NCI-H345 (cell line): ENCODE measurements at regions not wholly inside any gene's neighbourhood (a gene's known extent, or its start where the extent isn't known, plus 50 kb on each side); places are given as distances from the start of the nearest gene placed in this dataset.

Source experiments
- DNase-seq: peaks from one replicate; lab custom pipeline; 2025; lab: John Stamatoyannopoulos, UW

DNA sequence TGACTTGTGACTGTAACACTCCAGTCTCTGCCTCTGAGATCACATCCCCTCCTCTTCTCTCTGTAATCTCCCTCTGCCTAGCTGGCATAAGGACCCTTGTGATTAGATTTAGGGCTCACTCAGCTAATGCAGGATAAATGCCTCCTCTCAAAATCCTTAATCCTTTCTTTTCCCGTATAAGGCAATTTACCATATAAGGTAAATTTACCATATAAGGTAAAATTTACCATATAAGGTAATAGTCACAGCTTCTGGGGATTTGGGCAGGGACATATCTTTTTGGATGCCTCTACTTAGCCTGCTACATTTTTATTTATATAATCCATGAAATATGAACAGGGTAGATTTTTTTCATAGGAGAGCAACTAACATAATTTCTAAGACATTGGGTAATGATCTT is 318.0 kb upstream of the PUM3 start:
- no peak for DNase-seq

DNA sequence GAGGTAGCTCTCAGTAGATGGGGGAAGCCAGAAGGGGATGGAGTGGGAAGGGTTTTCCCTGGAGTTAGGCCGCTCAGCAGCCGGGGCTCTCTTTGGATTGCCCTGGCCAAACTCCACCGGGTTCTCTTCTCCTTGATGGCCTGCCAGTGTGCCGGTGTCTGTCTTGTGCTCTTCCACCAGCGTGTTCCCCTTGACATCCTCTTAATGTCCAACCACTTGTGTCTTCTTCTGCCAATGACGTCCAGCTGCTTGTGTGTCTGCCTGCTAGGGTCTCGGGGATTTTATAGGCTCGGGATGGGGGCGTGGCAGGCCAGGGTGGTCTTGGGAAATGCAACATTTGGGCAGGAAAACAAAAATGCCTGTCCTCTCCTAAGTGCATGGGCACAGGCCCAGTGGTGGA is 313.1 kb upstream of the PUM3 start:
- no peak for DNase-seq

DNA sequence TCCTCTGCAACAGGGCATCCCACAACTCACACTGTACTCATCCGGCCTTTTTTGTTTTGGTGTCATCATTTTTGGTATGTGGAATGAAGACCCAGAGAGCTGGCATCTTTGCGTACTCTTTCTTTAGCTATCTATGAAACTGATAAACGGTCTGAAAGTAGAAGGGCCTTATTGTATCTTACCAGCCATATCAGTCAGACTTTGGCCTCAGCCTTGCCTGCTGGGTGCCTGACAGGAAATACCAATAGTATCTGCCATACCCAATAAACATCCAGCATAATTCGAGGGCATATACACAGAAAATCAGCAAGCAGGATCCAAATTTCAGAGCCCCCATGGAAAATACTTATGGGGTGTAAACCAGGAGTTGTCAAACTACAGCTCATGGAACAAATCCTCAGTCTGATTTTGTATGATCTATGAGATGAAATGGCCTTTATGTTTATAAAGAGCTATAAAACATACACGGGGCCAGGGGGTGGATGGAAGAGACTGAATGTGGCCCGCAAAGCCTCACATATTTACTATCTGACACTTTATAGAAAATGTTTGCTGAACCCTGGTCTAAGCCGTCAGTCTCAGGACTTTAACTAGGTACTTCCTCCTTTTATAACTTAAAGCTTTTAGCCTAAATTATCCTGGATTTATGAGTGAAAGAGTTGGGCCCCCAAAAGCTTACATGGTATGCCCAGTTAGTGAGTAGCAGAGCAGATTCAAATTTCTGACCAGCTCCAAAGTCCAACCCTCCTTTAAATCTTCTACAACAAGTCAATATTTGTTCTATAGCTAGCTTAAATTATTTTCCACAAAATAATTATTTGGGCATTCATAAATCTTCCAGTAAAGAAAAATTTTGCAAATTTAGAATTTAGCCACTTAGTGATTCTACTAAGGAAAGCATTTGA is 308.0 kb upstream of the PUM3 start:
- no peak for DNase-seq

DNA sequence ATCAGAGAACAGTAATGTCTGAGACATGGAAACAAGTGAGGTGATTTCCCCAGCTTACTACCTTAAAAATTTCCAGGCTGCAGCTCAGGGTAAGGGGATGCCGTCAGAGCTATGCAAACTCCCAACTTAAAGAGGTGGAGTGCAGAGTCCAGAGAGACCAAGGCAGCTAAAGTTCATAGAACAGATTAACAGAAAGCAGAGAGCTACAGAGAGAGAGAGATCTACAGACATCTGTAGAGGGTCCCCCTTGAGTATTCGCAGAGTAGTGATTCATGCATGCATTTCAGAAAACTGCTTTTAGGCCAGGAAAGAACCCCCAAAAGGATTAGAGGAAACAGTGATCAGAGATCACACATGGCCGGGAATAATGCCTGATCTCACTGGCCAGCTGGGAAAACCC is 306.2 kb upstream of the PUM3 start:
- DNase-seq: no peak

DNA sequence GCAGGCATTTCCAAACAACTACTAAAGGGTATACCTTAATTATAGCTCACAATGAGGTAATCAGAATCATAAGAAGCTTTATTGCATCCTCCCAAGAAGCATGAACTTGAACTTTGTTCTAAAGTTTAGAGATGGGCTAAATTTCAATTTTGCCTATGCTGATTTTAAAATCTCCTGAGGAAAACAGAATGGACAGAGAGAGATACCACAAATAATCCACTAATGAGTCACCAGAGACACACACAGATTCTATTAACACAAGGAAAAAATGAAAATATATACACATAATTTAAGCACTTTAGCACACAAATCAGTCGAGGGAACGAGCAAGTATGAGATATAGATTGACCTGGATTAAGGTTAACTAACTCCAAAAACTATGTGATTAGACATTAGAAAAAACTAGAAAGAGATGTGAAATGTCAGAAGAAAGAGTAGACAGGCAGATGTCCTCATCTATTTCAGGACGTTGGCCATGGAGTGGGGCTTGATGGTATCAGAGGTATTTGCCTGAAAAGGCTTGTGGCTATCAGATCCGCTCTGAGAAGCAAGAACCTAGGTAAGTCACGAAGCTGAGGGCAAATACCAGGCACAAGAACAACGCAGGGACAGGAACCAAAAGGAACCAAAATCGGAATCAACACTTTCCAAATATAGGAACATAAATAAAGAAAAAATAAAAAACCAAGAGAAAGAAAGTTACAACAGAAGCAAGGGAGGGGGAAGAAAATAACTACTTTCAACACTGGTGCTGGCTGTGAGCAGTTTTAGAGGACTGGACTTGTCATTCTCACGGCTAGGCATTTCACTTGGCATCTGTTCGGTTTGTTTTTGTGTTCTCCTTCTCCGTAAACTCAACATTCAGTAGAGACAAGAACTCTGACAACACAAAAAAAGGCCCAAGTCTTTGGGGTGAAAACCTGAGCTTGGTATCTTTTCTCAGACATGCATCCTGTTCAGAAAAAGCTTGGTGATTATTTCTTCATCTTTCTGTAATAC is 294.6 kb upstream of the PUM3 start:
- DNase-seq: no peak

DNA sequence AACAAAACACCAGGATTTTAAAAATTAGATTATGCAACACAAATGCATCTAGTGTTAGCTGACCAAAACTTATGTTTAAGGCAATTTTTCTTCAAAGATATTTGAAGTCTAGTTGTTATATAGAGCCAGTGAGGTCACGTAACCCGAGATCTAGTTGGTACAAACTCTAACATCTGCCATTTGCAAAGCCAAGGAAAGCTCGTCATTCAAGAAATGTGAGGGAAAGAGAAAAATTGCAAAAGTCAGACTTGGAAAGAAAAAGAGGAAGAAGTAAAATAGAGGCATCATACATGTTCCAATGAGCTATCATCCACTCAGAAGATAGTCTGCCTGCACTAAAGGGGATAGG is 293.4 kb upstream of the PUM3 start:
- DNase-seq: no peak

DNA sequence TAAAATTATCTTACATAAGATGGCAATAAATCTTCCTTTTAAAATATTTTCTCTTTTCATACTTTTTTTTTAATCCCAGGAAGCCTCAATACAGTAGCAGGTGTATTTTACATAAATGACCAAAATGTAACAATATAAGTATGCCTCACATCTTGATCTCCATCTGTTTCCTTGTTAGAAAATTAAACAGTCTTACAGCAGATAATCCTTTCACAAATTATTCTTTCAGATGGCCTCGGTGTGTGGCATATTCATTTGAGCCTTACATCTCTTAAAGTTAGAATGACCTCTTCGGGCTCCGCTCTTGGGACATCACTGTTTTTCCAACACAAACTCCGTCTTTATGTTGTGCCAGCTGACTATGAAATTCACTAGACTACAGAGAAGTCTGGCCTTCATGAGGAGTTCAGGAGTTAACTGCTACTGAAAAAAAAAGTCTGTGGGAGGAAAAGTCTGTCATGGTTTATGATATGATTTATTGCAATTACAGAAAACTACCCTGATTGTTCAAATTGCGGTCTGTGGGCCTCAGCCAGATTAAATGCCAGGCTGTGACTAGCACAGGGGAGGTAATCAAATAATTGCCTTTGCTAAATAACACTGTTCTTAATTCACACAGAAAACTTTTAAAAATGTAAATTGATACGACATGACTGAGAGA is 292.9 kb upstream of the PUM3 start:
- no peak for DNase-seq

DNA sequence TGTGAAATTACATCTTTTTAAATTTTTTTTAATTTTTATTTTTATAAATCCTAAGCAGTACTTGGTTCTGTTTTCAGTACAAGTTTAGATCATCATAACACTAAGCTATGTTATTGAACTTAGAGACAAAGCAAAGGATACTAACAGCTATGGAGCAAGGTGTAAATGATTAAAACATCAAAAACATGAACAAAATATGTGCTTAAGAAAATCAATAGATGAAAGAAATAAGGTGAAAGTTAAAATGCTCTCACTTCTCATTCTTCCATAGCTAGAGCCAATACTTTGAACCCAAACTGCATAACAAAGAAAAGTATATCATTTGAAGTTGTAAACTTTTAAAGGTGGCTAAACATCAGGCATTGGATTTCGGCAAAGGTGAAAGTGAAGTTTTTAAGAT is 292.3 kb upstream of the PUM3 start:
- no peak for DNase-seq

DNA sequence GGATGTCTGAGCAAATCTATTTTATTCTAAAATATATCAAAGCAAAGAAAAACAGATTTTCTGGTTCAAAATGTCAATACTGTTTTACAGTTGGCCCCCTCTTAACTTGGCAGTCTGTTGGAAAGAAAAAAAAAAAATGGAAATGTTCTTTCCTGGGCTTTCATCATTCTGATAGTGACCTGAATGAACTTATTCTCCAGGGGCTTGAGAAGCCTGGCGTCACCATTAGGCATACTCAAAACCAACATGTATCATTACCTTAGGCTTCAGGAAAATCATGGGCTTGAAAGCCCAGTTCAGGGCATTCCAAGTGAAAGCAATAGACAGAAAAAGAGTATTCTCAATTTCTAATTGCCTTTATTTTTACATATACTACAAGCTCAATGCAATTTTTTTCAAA is 283.7 kb upstream of the PUM3 start:
- no peak for DNase-seq

DNA sequence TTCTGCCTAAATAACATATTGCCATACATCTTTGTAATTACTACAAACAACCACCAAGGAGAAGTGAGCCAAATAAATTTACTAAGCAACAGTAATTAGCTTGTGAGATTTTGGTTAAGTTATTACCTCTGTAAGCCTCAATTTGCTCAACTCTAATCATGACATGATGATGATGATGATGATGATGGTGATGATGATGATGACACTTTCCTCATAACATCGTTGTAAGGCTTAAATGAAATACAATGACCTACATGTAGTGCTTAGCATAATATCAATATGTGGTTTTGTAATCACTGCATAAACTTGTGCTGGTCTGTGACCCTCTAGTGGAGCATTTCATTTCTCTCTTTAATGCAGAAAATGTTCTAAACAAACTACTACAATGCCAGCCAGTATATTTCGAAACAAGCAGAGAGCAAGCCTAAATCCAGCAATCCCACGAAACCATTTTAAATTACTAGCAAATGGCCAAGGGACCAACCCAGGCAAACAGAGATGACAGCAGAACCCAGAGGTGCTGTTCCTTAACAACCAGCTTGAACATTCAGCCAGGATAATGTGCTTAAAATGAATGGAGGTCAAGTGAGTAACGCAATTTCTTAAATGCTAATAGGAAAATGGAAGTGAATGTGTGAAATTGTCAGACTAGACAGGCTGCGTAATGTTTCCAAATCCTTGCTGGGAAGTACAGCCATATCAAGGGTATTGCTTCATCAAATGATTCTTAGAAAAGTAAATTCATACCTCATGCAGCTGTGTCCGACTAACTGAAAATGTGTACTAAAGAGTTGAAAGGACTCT is 281.9 kb upstream of the PUM3 start:
- DNase-seq: no peak

DNA sequence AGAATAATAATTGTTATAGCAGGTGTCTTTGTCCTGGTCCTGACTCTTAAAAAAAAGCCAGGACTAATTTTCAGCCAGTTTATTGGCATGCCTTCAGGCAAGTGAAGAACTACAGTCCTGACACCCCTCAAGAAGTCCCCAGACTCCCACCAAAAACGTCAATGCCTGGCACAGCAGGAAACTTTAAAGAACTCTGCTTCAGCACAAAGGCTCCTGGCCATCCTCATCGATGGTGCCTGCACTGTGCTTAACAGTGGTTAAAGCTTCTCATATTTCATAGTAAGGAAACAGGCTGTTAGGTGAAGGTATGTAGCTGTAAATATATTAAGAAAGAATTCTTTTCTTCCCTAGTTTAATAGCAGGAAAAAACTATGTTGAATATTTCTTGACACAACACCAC is 280.1 kb upstream of the PUM3 start:
- DNase-seq: peak; percentile 1

DNA sequence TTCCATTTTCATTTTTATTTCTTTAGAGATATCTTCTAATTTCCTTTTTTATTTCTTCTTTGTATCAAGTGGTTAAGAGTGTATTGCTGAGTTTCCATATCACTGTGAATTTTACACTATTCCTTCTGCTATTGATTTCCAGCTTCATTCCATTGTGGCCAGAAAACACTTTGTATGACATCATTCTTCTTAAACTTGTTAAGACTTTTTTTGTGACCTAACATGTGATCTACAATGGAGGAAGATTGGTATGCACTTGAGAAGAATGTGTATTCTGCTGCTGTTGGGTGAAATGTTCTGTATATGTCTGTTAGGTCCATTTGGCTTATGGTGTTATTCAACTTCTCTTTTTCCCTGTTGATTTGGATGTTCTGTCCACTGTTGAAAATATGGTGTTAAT is 274.2 kb upstream of the PUM3 start:
- no peak for DNase-seq

DNA sequence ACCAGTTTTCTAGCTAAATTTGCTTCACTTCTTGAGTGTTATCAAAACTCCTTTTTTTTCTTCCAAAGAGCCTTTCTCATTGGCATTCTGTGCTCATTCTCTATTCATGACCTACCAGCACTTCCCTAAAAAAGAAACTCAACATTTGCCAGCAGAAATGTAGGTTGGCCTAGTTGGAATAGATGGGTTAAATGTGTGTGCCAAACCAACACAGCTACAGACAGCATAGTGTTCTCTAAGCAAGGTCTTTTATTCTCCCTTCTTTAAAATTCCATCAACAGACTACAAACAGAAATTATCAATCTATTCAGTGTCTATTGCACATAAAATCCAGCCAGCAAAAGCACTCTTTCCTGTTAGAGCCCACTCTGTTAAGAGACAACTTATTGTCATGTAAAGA is 255.8 kb upstream of the PUM3 start:
- no peak for DNase-seq

DNA sequence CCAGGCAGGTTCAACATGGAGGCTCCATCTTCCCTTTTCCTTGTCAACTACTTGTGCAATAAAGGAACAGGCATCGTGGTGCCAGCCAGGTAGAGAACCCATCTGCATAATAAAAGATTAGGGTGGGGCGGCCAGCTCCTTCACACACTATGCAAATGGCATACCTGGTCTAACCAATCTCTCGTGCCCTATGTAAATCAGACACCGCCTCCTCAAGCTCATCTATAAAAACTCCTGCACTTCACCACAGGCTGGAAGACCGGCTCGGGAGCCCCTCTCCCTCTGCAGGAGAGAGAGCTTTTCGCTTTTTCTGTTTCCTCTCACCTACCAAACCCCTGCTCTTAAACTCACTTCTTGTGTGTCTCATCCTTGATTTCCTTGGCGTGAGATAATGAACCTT is 244.3 kb upstream of the PUM3 start:
- no peak for DNase-seq

DNA sequence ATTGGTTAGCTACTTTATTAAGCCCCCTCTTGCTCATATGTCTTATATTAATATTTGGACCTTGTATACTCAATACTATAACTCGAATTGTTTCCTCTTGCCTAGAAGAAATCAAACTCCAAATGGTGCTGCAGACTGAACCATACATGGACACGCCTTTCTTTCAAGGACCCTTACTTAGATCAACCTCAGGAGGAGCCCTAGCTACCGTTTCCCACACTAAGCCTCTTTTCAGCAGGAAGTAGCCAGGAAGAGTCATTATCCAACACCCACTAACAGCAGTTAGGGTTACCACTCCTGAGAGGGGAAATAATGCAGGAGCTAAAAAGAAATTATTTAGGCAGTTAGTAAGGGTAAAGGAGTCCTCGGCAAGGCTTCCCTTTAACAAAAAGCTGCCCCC is 243.8 kb upstream of the PUM3 start:
- no peak for DNase-seq

DNA sequence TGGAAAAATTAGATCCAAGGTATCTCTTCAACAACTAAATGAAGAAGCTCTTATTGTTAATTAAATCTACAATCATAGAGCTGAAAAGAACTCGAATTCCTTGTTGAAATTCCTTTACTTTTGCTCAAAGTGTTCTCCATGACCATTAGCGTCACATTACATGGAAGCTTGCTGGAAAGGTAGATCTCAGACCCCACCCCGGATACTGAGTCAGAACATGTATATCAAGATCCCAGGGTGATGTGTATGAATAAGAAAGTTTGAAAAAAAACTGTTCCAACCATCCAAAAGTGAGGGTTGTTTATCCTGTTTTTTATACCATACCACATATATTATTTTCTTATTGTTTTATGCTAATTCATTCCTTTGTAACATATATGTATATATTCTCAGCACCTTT is 237.1 kb upstream of the PUM3 start:
- DNase-seq: no peak

DNA sequence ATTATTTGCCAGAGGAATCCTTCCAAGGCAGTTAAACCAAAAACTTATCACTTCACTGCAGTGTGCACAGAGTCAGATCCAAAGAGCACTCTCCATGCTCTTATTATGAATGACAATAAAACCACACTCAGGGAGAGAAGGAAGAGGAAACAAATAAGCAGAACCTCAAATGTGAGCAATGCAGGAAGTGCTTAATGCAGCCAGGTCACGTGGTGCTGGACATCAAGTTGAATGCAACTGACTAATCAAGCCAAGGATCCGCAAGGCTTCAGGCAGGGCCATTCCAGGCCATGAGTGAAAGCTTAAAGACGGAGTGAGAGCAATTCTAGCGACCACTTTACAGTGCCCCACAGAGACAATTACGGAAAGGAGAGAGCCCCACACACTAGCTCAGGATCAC is 230.4 kb upstream of the PUM3 start:
- no peak for DNase-seq

DNA sequence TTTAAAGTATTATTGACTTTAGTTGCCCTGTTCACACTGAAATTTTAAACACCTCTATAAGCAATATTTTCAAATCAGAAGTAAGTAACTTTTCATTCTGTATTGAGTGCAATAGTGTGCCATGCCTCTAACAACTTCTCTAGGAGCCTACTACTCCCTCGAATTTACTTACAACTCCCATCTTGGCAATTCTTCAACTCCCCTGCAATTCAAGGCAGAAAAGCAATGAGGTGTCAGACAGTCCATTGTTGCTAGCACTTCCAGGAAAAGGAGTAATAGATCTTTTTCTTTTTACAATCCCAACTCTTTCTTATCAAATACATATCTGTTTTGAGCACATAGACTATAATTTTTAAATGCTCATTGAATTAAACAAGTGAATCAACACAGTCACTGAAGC is 222.7 kb upstream of the PUM3 start:
- no peak for DNase-seq

DNA sequence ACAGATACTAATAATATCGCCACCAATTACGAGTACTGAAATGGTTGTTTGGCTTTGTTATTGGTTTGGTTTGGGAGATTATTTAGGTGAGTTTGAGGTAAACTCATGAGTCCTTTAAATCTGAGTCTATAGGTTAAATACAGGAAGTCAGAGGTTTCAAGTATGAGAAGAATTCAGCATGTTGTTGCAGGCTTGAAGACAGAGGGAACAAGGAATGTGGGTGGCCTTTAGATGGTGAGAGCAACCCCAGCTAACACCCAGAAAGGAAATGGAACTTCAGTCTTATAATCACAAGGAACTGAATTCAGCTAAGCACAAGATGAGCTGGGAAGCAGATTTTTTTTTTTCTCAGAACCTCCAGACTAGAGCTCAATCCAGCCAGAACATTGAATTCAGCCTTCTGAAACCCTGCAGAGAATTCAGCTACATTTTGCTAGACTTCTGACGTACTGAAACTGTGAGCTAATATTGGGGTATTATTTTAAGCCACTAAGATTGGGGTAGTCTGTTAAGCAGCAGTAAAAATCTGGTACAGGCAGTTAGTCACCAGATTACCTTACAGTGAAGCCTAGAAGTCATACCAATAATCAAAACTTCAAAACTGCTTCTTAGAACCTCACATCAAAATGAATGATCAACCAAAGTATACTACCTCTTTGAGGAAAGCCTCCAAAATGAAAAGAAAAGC is 216.0 kb upstream of the PUM3 start:
- DNase-seq: no peak

DNA sequence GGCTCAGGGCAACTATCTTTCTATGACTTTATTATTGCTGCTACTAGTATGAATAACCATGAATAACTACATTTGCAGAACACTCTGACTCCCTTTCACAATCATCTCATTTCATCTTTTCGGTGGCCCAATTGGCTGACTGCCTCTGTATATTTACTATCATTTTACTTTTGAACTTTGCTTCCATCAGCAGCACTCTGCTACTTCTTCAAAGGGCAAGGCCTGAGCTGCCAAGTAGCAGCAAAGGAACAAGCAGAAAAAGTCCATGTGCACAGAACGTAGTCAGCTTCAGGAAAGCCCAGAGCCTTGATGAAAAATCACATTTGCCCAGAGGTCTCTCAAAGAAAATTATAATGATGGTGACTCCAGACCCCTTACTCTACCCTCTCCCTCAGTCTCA is 214.5 kb upstream of the PUM3 start:
- DNase-seq: no peak

DNA sequence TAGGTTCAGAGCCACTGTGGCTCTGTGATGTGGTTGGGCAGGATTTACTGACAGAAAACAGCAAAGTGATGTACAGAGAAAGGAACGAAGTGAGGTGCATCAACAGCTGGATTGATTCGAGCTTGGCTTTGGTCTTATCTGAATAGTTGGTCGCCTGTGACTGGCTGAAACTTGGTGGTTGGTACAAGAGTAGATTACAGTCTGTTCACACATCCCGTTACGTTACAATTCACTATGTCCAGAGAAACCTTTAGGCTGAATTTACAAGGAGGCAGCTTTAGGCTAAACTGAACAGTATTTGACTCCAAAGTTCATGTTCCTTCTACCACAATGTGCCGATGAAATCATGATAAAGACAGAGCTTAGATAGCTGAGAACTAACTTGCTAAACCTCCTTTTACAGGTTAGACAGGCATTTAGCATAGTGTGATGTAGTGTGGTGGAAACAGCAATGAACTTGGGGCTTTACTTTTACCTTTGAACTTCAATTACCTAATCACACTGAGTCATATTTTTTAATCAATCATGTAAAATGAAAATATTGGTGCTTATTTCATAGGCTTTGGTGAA is 210.2 kb upstream of the PUM3 start:
- no peak for DNase-seq
